IMR-90 (cell line): ENCODE measurements at regions not wholly inside any gene's neighbourhood (a gene's known extent, or its start where the extent isn't known, plus 50 kb on each side); places are given as distances from the start of the nearest gene placed in this dataset.

Source experiments
- ATAC-seq: fragments of 200-7000 bp; cut with Tn5 transposase; 2 replicates; pipeline ENCODE4 v1.9.1; 2020; ENCODE audit warnings: low read depth, mild to moderate bottlenecking, moderate library complexity
- BruUV-seq: library from RNA; stranded (reverse); fragments of 400-500 nt; replicated peaks from 2 replicates; lab custom pipeline; 2021; lab: Mats Ljungman, UMichigan
- CTCF ChIA-PET: fragments of 300-600 bp; formaldehyde crosslinking; extraction: SDS; loops from one replicate; lab custom pipeline; 2021; ENCODE audit warnings: antibody characterized with exemption; lab: Yijun Ruan, JAX
- POLR2A ChIA-PET: fragments of 300-600 bp; sonication (Branson Sonifier 250); formaldehyde crosslinking; loops from one replicate; lab custom pipeline; 2022; ENCODE audit warnings: antibody characterized with exemption; ENCODE audit not compliant: unreplicated experiment; lab: Charles Lee
- DNase-seq: peaks from one replicate; pipeline ENCODE4 v3.0.0; 2013
- H2AFZ ChIP-seq: replicated peaks from 2 replicates; pipeline ENCODE3; 2013; ENCODE audit warnings: low read length, mild to moderate bottlenecking; ENCODE audit not compliant: poor library complexity
- H2AK5ac ChIP-seq: 2 replicates; pipeline ENCODE4 v1.6.1; 2013; ENCODE audit warnings: low read depth, low read length, inconsistent platforms
- H2AK9ac ChIP-seq: replicated peaks from 2 replicates; pipeline ENCODE3; 2013; ENCODE audit warnings: mild to moderate bottlenecking, low read depth, low read length, moderate library complexity; ENCODE audit not compliant: poor library complexity
- H2BK120ac ChIP-seq: 2 replicates; pipeline ENCODE4 v1.6.1; 2013; ENCODE audit warnings: low read depth, low read length, inconsistent platforms
- H2BK15ac ChIP-seq: 3 replicates; pipeline ENCODE4 v1.6.1; 2013; ENCODE audit warnings: low read depth, low read length, inconsistent platforms
- H2BK20ac ChIP-seq: 2 replicates; pipeline ENCODE4 v1.6.1; 2013; ENCODE audit warnings: low read depth, mild to moderate bottlenecking, inconsistent platforms, low read length, moderate library complexity
- H2BK5ac ChIP-seq: 2 replicates; pipeline ENCODE4 v1.6.1; 2013; ENCODE audit warnings: mild to moderate bottlenecking, low read depth, low read length, inconsistent platforms; ENCODE audit not compliant: poor library complexity, severe bottlenecking
- H3K14ac ChIP-seq: replicated peaks from 2 replicates; pipeline ENCODE4 v1.6.1; 2013; ENCODE audit warnings: low read depth, low read length, inconsistent platforms
- H3K18ac ChIP-seq: 2 replicates; pipeline ENCODE4 v1.6.1; 2013; ENCODE audit warnings: low read depth, low read length, control low read depth
- H3K23ac ChIP-seq: 2 replicates; pipeline ENCODE4 v1.6.1; 2013; ENCODE audit warnings: low read depth, low read length, inconsistent platforms
- H3K27ac ChIP-seq: 2 replicates; pipeline ENCODE4 v1.5.1; 2013; ENCODE audit warnings: mild to moderate bottlenecking, control low read depth, low read length; ENCODE audit not compliant: insufficient read depth
- H3K27me3 ChIP-seq: 2 replicates; pipeline ENCODE4 v1.6.1; 2013; ENCODE audit warnings: low read length; ENCODE audit not compliant: control insufficient read depth, insufficient read depth
- H3K36me3 ChIP-seq: 2 replicates; pipeline ENCODE4 v1.6.1; 2013; ENCODE audit warnings: low read length, mixed read lengths; ENCODE audit not compliant: control insufficient read depth, insufficient read depth
- H3K4ac ChIP-seq: 2 replicates; pipeline ENCODE4 v1.6.1; 2013; ENCODE audit warnings: low read depth, low read length, inconsistent platforms
- H3K4me1 ChIP-seq: 2 replicates; pipeline ENCODE4 v1.6.1; 2013; ENCODE audit warnings: low read length, mixed read lengths; ENCODE audit not compliant: control insufficient read depth, insufficient read depth
- H3K4me2 ChIP-seq: 2 replicates; pipeline ENCODE4 v1.6.1; 2013; ENCODE audit warnings: low read depth, mild to moderate bottlenecking, control low read depth, low read length, moderate library complexity
- H3K4me3 ChIP-seq: 2 replicates; pipeline ENCODE4 v1.5.1; 2013; ENCODE audit warnings: low read depth, mild to moderate bottlenecking, control low read depth, low read length, moderate library complexity; ENCODE audit not compliant: insufficient read depth
- H3K56ac ChIP-seq: 2 replicates; pipeline ENCODE4 v1.6.1; 2013; ENCODE audit warnings: low read length, inconsistent platforms; ENCODE audit not compliant: insufficient read depth; ENCODE audit errors: extremely low read depth
- H3K79me1 ChIP-seq, 2 experiments: 2 replicates each; pipeline ENCODE4 v1.6.1; 2013; ENCODE audit warnings: low read length in 2 of 2, inconsistent platforms in 1 of 2, low read depth in 1 of 2
- H3K9ac ChIP-seq: 2 replicates; pipeline ENCODE4 v1.6.1; 2013; ENCODE audit warnings: low read depth, low read length, control low read depth
- H3K9me1 ChIP-seq: 2 replicates; pipeline ENCODE4 v1.6.1; 2013; ENCODE audit warnings: low read length, inconsistent platforms; ENCODE audit not compliant: insufficient read depth
- H3K9me3 ChIP-seq: 2 replicates; pipeline ENCODE4 v1.6.1; 2013; ENCODE audit warnings: low read length; ENCODE audit not compliant: control insufficient read depth, insufficient read depth
- H4K20me1 ChIP-seq: 2 replicates; pipeline ENCODE4 v1.6.1; 2013; ENCODE audit warnings: low read length, inconsistent platforms; ENCODE audit not compliant: insufficient read depth
- H4K5ac ChIP-seq: 2 replicates; pipeline ENCODE4 v1.6.1; 2013; ENCODE audit warnings: mild to moderate bottlenecking, low read depth, low read length, control low read depth
- H4K8ac ChIP-seq, 2 experiments: 2 replicates each; pipeline ENCODE4 v1.6.1; 2013; ENCODE audit warnings: low read depth in 2 of 2, low read length in 2 of 2, control low read depth in 1 of 2, inconsistent platforms in 1 of 2
- H4K91ac ChIP-seq: 2 replicates; pipeline ENCODE4 v1.6.1; 2013; ENCODE audit warnings: low read depth, low read length, inconsistent platforms; ENCODE audit not compliant: insufficient read depth
- BHLHE40 ChIP-seq: fragments of 150-350 bp; IDR thresholded peaks from 2 replicates; pipeline ENCODE4 v1.6.1; 2016; ENCODE audit warnings: mild to moderate bottlenecking, low read depth, low read length
- CEBPB ChIP-seq: IDR thresholded peaks from 2 replicates; pipeline ENCODE4 v1.6.1; 2012; ENCODE audit warnings: low read depth, low read length, improper control_type of control experiment
- CHD1 ChIP-seq: IDR thresholded peaks from 2 replicates; pipeline ENCODE4 v1.6.1; 2012; ENCODE audit warnings: low read depth, low read length, improper control_type of control experiment
- FOS ChIP-seq: fragments of 150-350 bp; IDR thresholded peaks from 2 replicates; pipeline ENCODE4 v1.6.1; 2016; ENCODE audit warnings: low read depth, low read length
- MAFK ChIP-seq: IDR thresholded peaks from 2 replicates; pipeline ENCODE4 v1.6.1; 2012; ENCODE audit warnings: low read depth, low read length, improper control_type of control experiment
- MAZ ChIP-seq: IDR thresholded peaks from 2 replicates; pipeline ENCODE4 v1.6.1; 2012; ENCODE audit warnings: low read depth, mild to moderate bottlenecking, low read length, improper control_type of control experiment, moderate library complexity, borderline replicate concordance
- MXI1 ChIP-seq: IDR thresholded peaks from 2 replicates; pipeline ENCODE4 v1.6.1; 2012; ENCODE audit warnings: low read depth, mild to moderate bottlenecking, low read length, moderate library complexity, borderline replicate concordance
- NFE2L2 ChIP-seq: fragments of 150-350 bp; IDR thresholded peaks from 2 replicates; pipeline ENCODE4 v1.6.1; 2016; ENCODE audit warnings: low read depth, mild to moderate bottlenecking, low read length
- POLR2A ChIP-seq: IDR thresholded peaks from 2 replicates; pipeline ENCODE4 v1.6.1; 2012; ENCODE audit warnings: mild to moderate bottlenecking, low read depth, low read length
- RAD21 ChIP-seq: IDR thresholded peaks from 2 replicates; pipeline ENCODE4 v1.6.1; 2012; ENCODE audit warnings: low read length, improper control_type of control experiment
- RCOR1 ChIP-seq: IDR thresholded peaks from 2 replicates; pipeline ENCODE4 v1.6.1; 2012; ENCODE audit warnings: mild to moderate bottlenecking, low read length, improper control_type of control experiment; ENCODE audit not compliant: insufficient replicate concordance
- RFX5 ChIP-seq: IDR thresholded peaks from 2 replicates; pipeline ENCODE4 v1.8.0; 2012; ENCODE audit warnings: low read depth, mild to moderate bottlenecking, low read length, moderate library complexity
- SMC3 ChIP-seq: fragments of 150-350 bp; IDR thresholded peaks from 2 replicates; pipeline ENCODE4 v1.6.1; 2016; ENCODE audit warnings: low read depth, mild to moderate bottlenecking, antibody characterized with exemption, low read length, moderate library complexity
- WGBS, 2 experiments: methylation state at CpG; one replicate each; pipeline versions ENCODE4 v1.1.5 to v1.1.7; 2013; ENCODE audit warnings: missing lambda C conversion rate in 2 of 2; ENCODE audit not compliant: insufficient read length in 1 of 2; ENCODE audit errors: extremely low coverage in 2 of 2; 5-methylcytosine and 5-hydroxymethylcytosine counted together
- dilution Hi-C: fragments of 300-500 bp; cut with HindIII; formaldehyde crosslinking; loops from one replicate; pipeline ENCODE4 v1.14.3; 2018; ENCODE audit warnings: low sequenced_read_pairs; ENCODE audit not compliant: unreplicated experiment
- in situ Hi-C: fragments of 300-500 bp; cut with MboI; formaldehyde crosslinking; loops from 3 replicates; pipeline ENCODE4 v1.14.3; 2019; ENCODE audit warnings: low sequenced_read_pairs, inconsistent platforms, mixed read lengths
- intact Hi-C: fragments of 100-400 bp; cut with micrococcal nuclease; formaldehyde crosslinking; loops from 2 replicates; pipeline ENCODE4 v1.10.0; 2022
- TF ChIP-seq, protein P1 (sequence below): conservative IDR thresholded peaks from 2 replicates; pipeline ENCODE4 v1.5.1; 2012; ENCODE audit warnings: mild to moderate bottlenecking, low read depth, low read length, improper control_type of control experiment
- TF ChIP-seq, protein P2 (sequence below): fragments of 150-350 bp; IDR thresholded peaks from 2 replicates; pipeline ENCODE4 v1.6.1; 2016; ENCODE audit warnings: low read depth, mild to moderate bottlenecking, low read length, moderate library complexity, borderline replicate concordance
- TF ChIP-seq, protein P3 (sequence below): fragments of 150-350 bp; IDR thresholded peaks from 2 replicates; pipeline ENCODE4 v1.6.1; 2017; ENCODE audit warnings: mild to moderate bottlenecking, antibody characterized with exemption, low read length, low read depth

DNA sequence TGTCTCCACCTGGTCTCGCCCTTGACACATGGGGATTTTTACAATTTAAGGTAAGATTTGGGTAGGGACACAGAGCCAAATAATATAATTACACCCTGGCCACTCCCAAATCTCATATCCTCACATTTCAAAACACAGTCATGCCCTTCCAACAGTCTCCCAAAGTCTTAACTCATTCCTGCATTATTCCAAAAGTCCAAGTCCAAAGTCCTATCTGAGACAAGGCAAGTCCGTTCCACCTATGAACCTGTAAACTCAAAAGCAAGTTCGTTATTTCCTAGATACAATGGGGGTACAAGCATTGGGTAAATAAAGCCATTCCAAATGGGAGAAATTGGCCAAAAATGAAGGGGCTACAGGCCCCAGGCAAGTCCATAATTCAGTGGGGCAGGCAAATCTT, 380.8 kb downstream of the CXXC4 start:
- in situ Hi-C loops (no loop called here), intact Hi-C loops (no loop called here), dilution Hi-C loops (no loop called here)
- no peak overlapping the region for H2AK5ac ChIP-seq
- no peaks in the 10 kb centered on the region for H3K9me1 ChIP-seq
- no peak overlapping the region for H3K56ac ChIP-seq
- no peak for TF ChIP-seq BHLHE40
- no peak for TF ChIP-seq RCOR1
- no peak for TF ChIP-seq RFX5
- TF ChIP-seq, protein P1, sequence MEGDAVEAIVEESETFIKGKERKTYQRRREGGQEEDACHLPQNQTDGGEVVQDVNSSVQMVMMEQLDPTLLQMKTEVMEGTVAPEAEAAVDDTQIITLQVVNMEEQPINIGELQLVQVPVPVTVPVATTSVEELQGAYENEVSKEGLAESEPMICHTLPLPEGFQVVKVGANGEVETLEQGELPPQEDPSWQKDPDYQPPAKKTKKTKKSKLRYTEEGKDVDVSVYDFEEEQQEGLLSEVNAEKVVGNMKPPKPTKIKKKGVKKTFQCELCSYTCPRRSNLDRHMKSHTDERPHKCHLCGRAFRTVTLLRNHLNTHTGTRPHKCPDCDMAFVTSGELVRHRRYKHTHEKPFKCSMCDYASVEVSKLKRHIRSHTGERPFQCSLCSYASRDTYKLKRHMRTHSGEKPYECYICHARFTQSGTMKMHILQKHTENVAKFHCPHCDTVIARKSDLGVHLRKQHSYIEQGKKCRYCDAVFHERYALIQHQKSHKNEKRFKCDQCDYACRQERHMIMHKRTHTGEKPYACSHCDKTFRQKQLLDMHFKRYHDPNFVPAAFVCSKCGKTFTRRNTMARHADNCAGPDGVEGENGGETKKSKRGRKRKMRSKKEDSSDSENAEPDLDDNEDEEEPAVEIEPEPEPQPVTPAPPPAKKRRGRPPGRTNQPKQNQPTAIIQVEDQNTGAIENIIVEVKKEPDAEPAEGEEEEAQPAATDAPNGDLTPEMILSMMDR = no peak
- TF ChIP-seq MAZ = no peak
- TF ChIP-seq, protein P2, sequence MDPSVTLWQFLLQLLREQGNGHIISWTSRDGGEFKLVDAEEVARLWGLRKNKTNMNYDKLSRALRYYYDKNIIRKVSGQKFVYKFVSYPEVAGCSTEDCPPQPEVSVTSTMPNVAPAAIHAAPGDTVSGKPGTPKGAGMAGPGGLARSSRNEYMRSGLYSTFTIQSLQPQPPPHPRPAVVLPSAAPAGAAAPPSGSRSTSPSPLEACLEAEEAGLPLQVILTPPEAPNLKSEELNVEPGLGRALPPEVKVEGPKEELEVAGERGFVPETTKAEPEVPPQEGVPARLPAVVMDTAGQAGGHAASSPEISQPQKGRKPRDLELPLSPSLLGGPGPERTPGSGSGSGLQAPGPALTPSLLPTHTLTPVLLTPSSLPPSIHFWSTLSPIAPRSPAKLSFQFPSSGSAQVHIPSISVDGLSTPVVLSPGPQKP = no peak
- no peak for TF ChIP-seq NFE2L2
- no peak for TF ChIP-seq MAFK
- TF ChIP-seq CEBPB = no peak
- TF ChIP-seq SMC3 = no peak
- no peak for TF ChIP-seq MXI1
- TF ChIP-seq, protein P3, sequence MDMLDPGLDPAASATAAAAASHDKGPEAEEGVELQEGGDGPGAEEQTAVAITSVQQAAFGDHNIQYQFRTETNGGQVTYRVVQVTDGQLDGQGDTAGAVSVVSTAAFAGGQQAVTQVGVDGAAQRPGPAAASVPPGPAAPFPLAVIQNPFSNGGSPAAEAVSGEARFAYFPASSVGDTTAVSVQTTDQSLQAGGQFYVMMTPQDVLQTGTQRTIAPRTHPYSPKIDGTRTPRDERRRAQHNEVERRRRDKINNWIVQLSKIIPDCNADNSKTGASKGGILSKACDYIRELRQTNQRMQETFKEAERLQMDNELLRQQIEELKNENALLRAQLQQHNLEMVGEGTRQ = no peak
- TF ChIP-seq FOS = no peak
- no peak for TF ChIP-seq CHD1
- no peak for TF ChIP-seq POLR2A
- TF ChIP-seq RAD21 = no peak
- WGBS, 2 experiments = no CpG with 5 or more reads among the region's 3 CpGs
- no peak overlapping the region for H2BK20ac ChIP-seq
- no peaks in the 10 kb centered on the region for H3K4me1 ChIP-seq
- H3K23ac ChIP-seq = no peak overlapping the region
- no peaks in the 10 kb centered on the region for H3K79me1 ChIP-seq
- H3K4ac ChIP-seq = no peak overlapping the region
- H3K4me2 ChIP-seq = no peak overlapping the region
- no peaks in the 10 kb centered on the region for H4K20me1 ChIP-seq
- peaks cover 9% of the 10 kb centered on the region for H3K9me3 ChIP-seq
- no peak overlapping the region for H4K8ac ChIP-seq
- no peak overlapping the region for H3K27ac ChIP-seq
- H3K27me3 ChIP-seq = no peaks in the 10 kb centered on the region
- CTCF ChIA-PET = no interaction called here
- no peak overlapping the region for H3K18ac ChIP-seq
- ATAC-seq (no peak), DNase-seq (no peak)
- H2BK120ac ChIP-seq = no peak overlapping the region
- H2AFZ ChIP-seq = no peak overlapping the region
- no peak overlapping the region for H2BK5ac ChIP-seq
- no peak overlapping the region for H2BK15ac ChIP-seq
- POLR2A ChIA-PET = no interaction called here
- H2AK9ac ChIP-seq = no peak overlapping the region
- H3K36me3 ChIP-seq = no peaks in the 10 kb centered on the region
- H3K4me3 ChIP-seq = no peak overlapping the region
- BruUV-seq = no TSS peak
- H4K91ac ChIP-seq = no peak overlapping the region
- no peak overlapping the region for H4K5ac ChIP-seq
- H3K9ac ChIP-seq = no peak overlapping the region
- H3K14ac ChIP-seq = no peak overlapping the region
